ENCODE measurements at regions not wholly inside any gene's neighbourhood (a gene's known extent, or its start where the extent isn't known, plus 50 kb on each side); places are given as distances from the start of the nearest gene placed in this dataset.

GRCh38 chr5:153135411-153135810 lies 355.1 kb upstream of the GRIA1 start:
- TF ChIP-seq CTCF (IDR thresholded peaks at IDR 0.05; ENCODE audit: low read depth, low read length, missing control alignments), result no peak
- no peak for DNase-seq (ENCODE audit: low read depth)
- H3K4me3 ChIP-seq (ENCODE audit: low read depth, low read length), result no peak overlapping the region

DNA sequence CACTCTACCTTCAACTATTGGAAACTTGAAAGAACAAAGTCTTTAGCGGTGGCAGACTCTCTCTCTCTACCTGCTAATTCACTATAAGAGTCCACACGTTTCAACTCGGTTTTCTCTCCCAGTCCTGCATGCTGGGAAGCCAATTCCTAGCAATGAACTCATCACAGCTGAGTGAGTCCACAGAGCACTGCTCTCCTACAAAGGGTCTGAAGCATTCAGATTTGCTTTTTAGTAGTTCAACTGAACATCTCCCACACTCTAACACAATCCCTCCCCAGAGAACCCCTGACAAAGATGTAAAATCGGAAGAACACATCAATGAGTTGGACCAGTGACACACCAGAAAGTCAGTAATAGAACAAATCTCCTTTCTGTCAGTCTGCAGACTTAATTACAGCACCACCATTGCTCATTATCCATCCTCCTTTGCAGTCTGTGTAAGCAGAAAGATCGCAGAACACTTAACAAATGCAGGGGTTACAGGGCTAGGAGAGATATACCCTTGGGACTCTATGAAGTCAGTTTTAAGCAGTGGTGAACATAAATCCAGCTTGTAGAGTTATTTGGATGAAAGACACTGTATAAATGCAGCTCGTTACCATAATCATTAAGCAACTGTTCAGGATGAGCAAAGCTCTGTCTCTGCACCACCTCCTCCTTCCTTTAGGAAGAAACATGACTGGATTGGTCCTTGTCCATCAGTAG lies 353.4 kb upstream of the GRIA1 start:
- no peak for DNase-seq (ENCODE audit: low read depth)
- no peak overlapping the region for H3K4me3 ChIP-seq (ENCODE audit: low read depth, low read length)
- TF ChIP-seq CTCF (IDR thresholded peaks at IDR 0.05; ENCODE audit: low read depth, low read length, missing control alignments), result no peak

- TF ChIP-seq CTCF (IDR thresholded peaks at IDR 0.05; ENCODE audit: low read depth, low read length, missing control alignments), result peak; percentile 63
- H3K4me3 ChIP-seq (ENCODE audit: low read depth, low read length), result no peak overlapping the region
- peak; percentile 1 for DNase-seq (ENCODE audit: low read depth)
These were observed 342.4 kb upstream of the GRIA1 start for GRCh38 chr5:153147891-153148623.

GRCh38 chr5:153148624-153148976 lies 341.9 kb upstream of the GRIA1 start:
- no peak for DNase-seq (ENCODE audit: low read depth)
- H3K4me3 ChIP-seq (ENCODE audit: low read depth, low read length), result no peak overlapping the region
- TF ChIP-seq CTCF (IDR thresholded peaks at IDR 0.05; ENCODE audit: low read depth, low read length, missing control alignments), result no peak

GRCh38 chr5:153151558-153151957 lies 338.9 kb upstream of the GRIA1 start:
- DNase-seq (ENCODE audit: low read depth), result no peak
- H3K4me3 ChIP-seq (ENCODE audit: low read depth, low read length), result no peak overlapping the region

GRCh38 chr5:153153086-153153485 lies 337.4 kb upstream of the GRIA1 start:
- no peak for TF ChIP-seq CTCF (IDR thresholded peaks at IDR 0.05; ENCODE audit: low read depth, low read length, missing control alignments)
- no peak for DNase-seq (ENCODE audit: low read depth)

More at GRCh38 chr5:153151558-153151957, 338.9 kb upstream of the GRIA1 start:
- no peak for TF ChIP-seq CTCF (IDR thresholded peaks at IDR 0.05; ENCODE audit: low read depth, low read length, missing control alignments)

More at GRCh38 chr5:153153086-153153485, 337.4 kb upstream of the GRIA1 start:
- H3K4me3 ChIP-seq (ENCODE audit: low read depth, low read length), result no peak overlapping the region
